HCEC 1CT (cell line): ENCODE measurements at regions not wholly inside any gene's neighbourhood (a gene's known extent, or its start where the extent isn't known, plus 50 kb on each side); places are given as distances from the start of the nearest gene placed in this dataset.

Experiments
- DNase-seq: peaks from one replicate; pipeline ENCODE4 v3.0.0-alpha.2; 2017

GRCh38 chr3:10585945-10586344, 80.6 kb upstream of the ATP2B2 start:
- no peak for DNase-seq

GRCh38 chr3:10594915-10595314, 89.5 kb upstream of the ATP2B2 start:
- DNase-seq: peak; percentile 48

- DNase-seq: no peak
Observed at GRCh38 chr3:10596746-10597448, 91.5 kb upstream of the ATP2B2 start.

- DNase-seq: no peak
Observed at GRCh38 chr3:10597733-10598132, 92.3 kb upstream of the ATP2B2 start.

- DNase-seq: no peak
Observed at GRCh38 chr3:10599017-10599416, 93.6 kb upstream of the ATP2B2 start.

GRCh38 chr3:10599444-10599843, 94.1 kb upstream of the ATP2B2 start:
- DNase-seq: no peak

- no peak for DNase-seq
Observed at GRCh38 chr3:10600296-10600714, 94.9 kb upstream of the ATP2B2 start.

- no peak for DNase-seq
Observed at GRCh38 chr3:10600726-10601125, 95.3 kb upstream of the ATP2B2 start.

GRCh38 chr3:10601151-10601856, 95.9 kb upstream of the ATP2B2 start:
- no peak for DNase-seq

- no peak for DNase-seq
Observed at GRCh38 chr3:10601857-10602230, 96.5 kb upstream of the ATP2B2 start.

GRCh38 chr3:10602271-10602670, 96.9 kb upstream of the ATP2B2 start:
- no peak for DNase-seq

- no peak for DNase-seq
Observed at GRCh38 chr3:10602769-10603768, 97.7 kb upstream of the ATP2B2 start.

- no peak for DNase-seq
Observed at GRCh38 chr3:10609134-10609533, 103.7 kb upstream of the ATP2B2 start.

- DNase-seq: no peak
Observed at GRCh38 chr3:10614168-10614567, 108.8 kb upstream of the ATP2B2 start.

GRCh38 chr3:10615715-10616114, 110.3 kb upstream of the ATP2B2 start:
- no peak for DNase-seq

- DNase-seq: no peak
Observed at GRCh38 chr3:10616321-10616720, 110.9 kb upstream of the ATP2B2 start.

GRCh38 chr3:10619989-10620832, 114.8 kb upstream of the ATP2B2 start:
- no peak for DNase-seq

GRCh38 chr3:10620833-10621082, 115.4 kb upstream of the ATP2B2 start:
- no peak for DNase-seq

- no peak for DNase-seq
Observed at GRCh38 chr3:10623578-10624275, 118.3 kb upstream of the ATP2B2 start.

- DNase-seq: no peak
Observed at GRCh38 chr3:10625323-10625722, 119.9 kb upstream of the ATP2B2 start.

GRCh38 chr3:10627884-10628572, 122.6 kb upstream of the ATP2B2 start:
- no peak for DNase-seq
